Endothelial cell of umbilical vein (primary cell): ENCODE measurements at regions not wholly inside any gene's neighbourhood (a gene's known extent, or its start where the extent isn't known, plus 50 kb on each side); places are given as distances from the start of the nearest gene placed in this dataset.

Experiments
- BruUV-seq: library from RNA; stranded (reverse); fragments of 400-500 nt; replicated peaks from 2 replicates; lab custom pipeline; 2021; lab: Mats Ljungman, UMichigan
- CTCF ChIA-PET: fragments of 300-600, 350-600 bp; sonication (Branson Sonifier 250); formaldehyde crosslinking; loops from one replicate; lab custom pipeline; 2021; ENCODE audit warnings: antibody characterized with exemption, inconsistent platforms; lab: Charles Lee
- POLR2A ChIA-PET: fragments of 300-600, 350-600 bp; sonication (Branson Sonifier 250); formaldehyde crosslinking; loops from one replicate; lab custom pipeline; 2021; ENCODE audit warnings: antibody characterized with exemption, inconsistent platforms; lab: Charles Lee
- DNase-seq: peaks from one replicate; pipeline ENCODE4 v3.0.0-alpha.2; 2011; ENCODE audit warnings: low read depth, low spot score
- FAIRE-seq: peaks from 2 replicates; lab custom pipeline; 2011; peaks lifted over from hg19 to GRCh38; lab: Jason Lieb, UNC
- H2AFZ ChIP-seq: 2 replicates; pipeline ENCODE4 v1.6.0; 2012; ENCODE audit warnings: low read depth, low read length, control low read depth, inconsistent platforms
- H3K27ac ChIP-seq: 2 replicates; pipeline ENCODE4 v1.5.1; 2011; ENCODE audit warnings: low read depth, mild to moderate bottlenecking, control low read depth, low read length, moderate library complexity; ENCODE audit not compliant: insufficient read depth
- H3K27me3 ChIP-seq, 2 experiments: 2 replicates each; pipeline versions ENCODE4 v1.6.0 to v1.6.1; 2011; ENCODE audit warnings: low read length in 2 of 2, mixed read lengths in 1 of 2; ENCODE audit not compliant: control insufficient read depth in 2 of 2, insufficient read depth in 2 of 2
- H3K36me3 ChIP-seq, 2 experiments: 2 replicates in 1 of 2; 3 replicates in 1 of 2; pipeline ENCODE4 v1.5.1; 2011; ENCODE audit warnings: low read length in 2 of 2, mild to moderate bottlenecking in 1 of 2, moderate library complexity in 1 of 2; ENCODE audit not compliant: control insufficient read depth in 2 of 2, insufficient read depth in 2 of 2; ENCODE audit errors: extremely low read depth in 1 of 2
- H3K4me1 ChIP-seq: 3 replicates; pipeline ENCODE4 v1.5.1; 2011; ENCODE audit warnings: mild to moderate bottlenecking, low read length; ENCODE audit not compliant: control insufficient read depth, insufficient read depth; ENCODE audit errors: extremely low read depth
- H3K4me2 ChIP-seq: 2 replicates; pipeline ENCODE4 v1.6.1; 2011; ENCODE audit warnings: low read length, control low read depth, mixed read lengths; ENCODE audit not compliant: insufficient read depth
- H3K4me3 ChIP-seq, 3 experiments: fragments of 200-600 bp in 1 of 3; sonication (generic), shearing (Covaris generic) in 1 of 3; replicated peaks in 1 of 3; 2 replicates each; pipeline ENCODE4 v1.5.1; 2011 to 2016; ENCODE audit warnings: control low read depth in 3 of 3, low read length in 3 of 3, mild to moderate bottlenecking in 2 of 3, inconsistent platforms in 1 of 3, low read depth in 1 of 3, moderate library complexity in 1 of 3; ENCODE audit not compliant: insufficient read depth in 1 of 3
- H3K79me2 ChIP-seq: 2 replicates; pipeline ENCODE4 v1.6.0; 2012; ENCODE audit warnings: low read length, inconsistent platforms; ENCODE audit not compliant: control insufficient read depth, insufficient read depth
- H3K9ac ChIP-seq: replicated peaks from 2 replicates; pipeline ENCODE3; 2011; ENCODE audit warnings: low read length, control low read depth; ENCODE audit not compliant: insufficient read depth; ENCODE audit errors: extremely low read depth
- H3K9me1 ChIP-seq: replicated peaks from 3 replicates; pipeline ENCODE4 v1.6.0; 2011; ENCODE audit warnings: mild to moderate bottlenecking, low read length; ENCODE audit not compliant: control insufficient read depth, insufficient read depth; ENCODE audit errors: extremely low read depth
- H3K9me3 ChIP-seq: replicated peaks from 2 replicates; pipeline ENCODE4 v1.5.1; 2012; ENCODE audit warnings: low read length, inconsistent platforms; ENCODE audit not compliant: control insufficient read depth, insufficient read depth
- H4K20me1 ChIP-seq: replicated peaks from 2 replicates; pipeline ENCODE3; 2011; ENCODE audit warnings: mild to moderate bottlenecking, low read length; ENCODE audit not compliant: control insufficient read depth, insufficient read depth; ENCODE audit errors: extremely low read depth
- EZH2 ChIP-seq: IDR thresholded peaks from 2 replicates; pipeline ENCODE4 v1.6.1; 2012; ENCODE audit warnings: borderline replicate concordance, low read depth, mild to moderate bottlenecking, moderate library complexity, low read length, inconsistent platforms; ENCODE audit not compliant: severe bottlenecking
- FOS ChIP-seq: IDR thresholded peaks from 2 replicates; pipeline ENCODE4 v1.6.1; 2011; ENCODE audit warnings: mild to moderate bottlenecking, low read length, moderate library complexity, borderline replicate concordance; ENCODE audit not compliant: insufficient read depth
- GATA2 ChIP-seq: IDR thresholded peaks from 2 replicates; pipeline ENCODE4 v1.7.0; 2011; ENCODE audit warnings: low read depth, mild to moderate bottlenecking, moderate library complexity, mixed read lengths, low read length; ENCODE audit not compliant: insufficient read length, insufficient read depth
- JUN ChIP-seq: IDR thresholded peaks from 2 replicates; pipeline ENCODE4 v1.6.1; 2011; ENCODE audit warnings: borderline replicate concordance, low read depth; ENCODE audit not compliant: insufficient read length, insufficient read depth
- MYC ChIP-seq: IDR thresholded peaks from one replicate; pipeline ENCODE4 v1.6.1; 2011; ENCODE audit warnings: mild to moderate bottlenecking, low read depth, low read length
- POLR2A ChIP-seq: IDR thresholded peaks from 2 replicates; pipeline ENCODE4 v1.6.1; 2012; ENCODE audit warnings: low read depth, mild to moderate bottlenecking, control low read depth, low read length
- POLR2AphosphoS5 ChIP-seq: IDR thresholded peaks from 2 replicates; pipeline ENCODE4 v1.6.1; 2012; ENCODE audit warnings: low read depth, mild to moderate bottlenecking, control low read depth, low read length, moderate library complexity; ENCODE audit not compliant: insufficient read depth
- dilution Hi-C: fragments of 300-500 bp; cut with MboI; formaldehyde crosslinking; loops from one replicate; pipeline ENCODE4 v1.15.0; 2019; ENCODE audit warnings: low sequenced_read_pairs; ENCODE audit not compliant: extremely low pct_ligation_motif_present
- intact Hi-C: fragments of 100-400 bp; cut with micrococcal nuclease; formaldehyde crosslinking; loops from one replicate; pipeline ENCODE4 v1.10.0; 2022
- TF ChIP-seq, protein P1 (sequence below): IDR thresholded peaks from 2 replicates; pipeline ENCODE4 v1.6.1; 2011; ENCODE audit not compliant: insufficient read depth, insufficient read length
- TF ChIP-seq, protein P2 (sequence below), 2 donors: IDR thresholded peaks; 1 replicate in 1 of 2; 2 replicates in 1 of 2; pipeline ENCODE4 v1.5.1; 2011; ENCODE audit warnings: low read length in 2 of 2, mild to moderate bottlenecking in 2 of 2, moderate library complexity in 2 of 2, control low read depth in 1 of 2, inconsistent platforms in 1 of 2, low read depth in 1 of 2; ENCODE audit not compliant: insufficient read depth in 1 of 2; ENCODE audit errors: extremely low read depth in 1 of 2

- H3K27me3 ChIP-seq: no peaks in the 10 kb centered on the region
- H3K4me2 ChIP-seq: no peak overlapping the region
- H3K27ac ChIP-seq: no peak overlapping the region
- H3K9me1 ChIP-seq: no peaks in the 10 kb centered on the region
- dilution Hi-C loops (no loop called here), intact Hi-C loops (no loop called here)
- ChIA-PET CTCF (interaction anchor here (0.7 kb wide), 1 partner anchor 382 kb away, joined by 3 read pairs; no protein-coding TSS in a partner anchor), POLR2A (no interaction called here)
- no peak overlapping the region for H2AFZ ChIP-seq
- H3K9ac ChIP-seq: no peak overlapping the region
- DNase-seq (no peak), FAIRE-seq (no peak)
- BruUV-seq: no TSS peak
- no peak overlapping the region for H3K4me3 ChIP-seq
- no peaks in the 10 kb centered on the region for H4K20me1 ChIP-seq
- no peaks in the 10 kb centered on the region for H3K79me2 ChIP-seq
- no peaks in the 10 kb centered on the region for H3K36me3 ChIP-seq
- H3K4me1 ChIP-seq: no peaks in the 10 kb centered on the region
- no peaks in the 10 kb centered on the region for H3K9me3 ChIP-seq
- TF ChIP-seq MYC: no peak
- no peak for TF ChIP-seq EZH2
- TF ChIP-seq JUN: no peak
- TF ChIP-seq, protein P1, sequence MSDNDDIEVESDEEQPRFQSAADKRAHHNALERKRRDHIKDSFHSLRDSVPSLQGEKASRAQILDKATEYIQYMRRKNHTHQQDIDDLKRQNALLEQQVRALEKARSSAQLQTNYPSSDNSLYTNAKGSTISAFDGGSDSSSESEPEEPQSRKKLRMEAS: no peak
- TF ChIP-seq POLR2A: no peak
- no peak for TF ChIP-seq POLR2AphosphoS5
- TF ChIP-seq GATA2: no peak
Observed at GRCh38 chr4:10963241-10963640, 278.7 kb upstream of the CLNK start.

DNA sequence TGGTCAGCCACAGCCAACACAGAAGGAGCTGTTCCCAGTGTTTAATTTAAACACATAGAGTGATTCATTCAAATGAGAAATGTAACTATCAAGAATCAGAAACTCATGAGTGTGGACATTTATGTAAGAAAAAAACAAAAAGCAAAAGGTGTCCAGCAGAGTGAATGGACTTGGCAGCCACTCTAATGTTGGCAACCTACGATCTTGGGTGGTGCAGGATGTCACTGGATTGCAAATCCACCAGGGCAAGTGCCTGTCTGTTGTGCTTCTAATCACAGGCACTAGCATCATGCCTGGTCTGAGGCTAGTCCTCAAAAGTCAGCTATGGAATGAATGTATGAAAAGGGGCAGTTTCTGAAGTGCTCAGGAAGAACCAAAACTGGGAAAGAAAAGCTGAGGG, 277.7 kb upstream of the CLNK start:
- TF ChIP-seq GATA2 (no peak), JUN (no peak), FOS (no peak), EZH2 (no peak), MYC (no peak), POLR2A (no peak), POLR2AphosphoS5 (no peak)
- TF ChIP-seq, protein P2, sequence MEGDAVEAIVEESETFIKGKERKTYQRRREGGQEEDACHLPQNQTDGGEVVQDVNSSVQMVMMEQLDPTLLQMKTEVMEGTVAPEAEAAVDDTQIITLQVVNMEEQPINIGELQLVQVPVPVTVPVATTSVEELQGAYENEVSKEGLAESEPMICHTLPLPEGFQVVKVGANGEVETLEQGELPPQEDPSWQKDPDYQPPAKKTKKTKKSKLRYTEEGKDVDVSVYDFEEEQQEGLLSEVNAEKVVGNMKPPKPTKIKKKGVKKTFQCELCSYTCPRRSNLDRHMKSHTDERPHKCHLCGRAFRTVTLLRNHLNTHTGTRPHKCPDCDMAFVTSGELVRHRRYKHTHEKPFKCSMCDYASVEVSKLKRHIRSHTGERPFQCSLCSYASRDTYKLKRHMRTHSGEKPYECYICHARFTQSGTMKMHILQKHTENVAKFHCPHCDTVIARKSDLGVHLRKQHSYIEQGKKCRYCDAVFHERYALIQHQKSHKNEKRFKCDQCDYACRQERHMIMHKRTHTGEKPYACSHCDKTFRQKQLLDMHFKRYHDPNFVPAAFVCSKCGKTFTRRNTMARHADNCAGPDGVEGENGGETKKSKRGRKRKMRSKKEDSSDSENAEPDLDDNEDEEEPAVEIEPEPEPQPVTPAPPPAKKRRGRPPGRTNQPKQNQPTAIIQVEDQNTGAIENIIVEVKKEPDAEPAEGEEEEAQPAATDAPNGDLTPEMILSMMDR (IDR thresholded peaks at IDR 0.05; ENCODE audit: extremely low read depth in 1 of 2, insufficient read depth in 1 of 2, low read depth in 1 of 2, low read length in 2 of 2): no peak
- TF ChIP-seq, protein P1: no peak
- no TSS peak for BruUV-seq
- Histone ChIP-seq H4K20me1 (no peaks in the 10 kb centered on the region), H3K27ac (no peak overlapping the region), H3K9ac (no peak overlapping the region), H3K27me3 (no peaks in the 10 kb centered on the region), H3K4me1 (no peaks in the 10 kb centered on the region), H3K9me1 (no peaks in the 10 kb centered on the region), H3K79me2 (no peaks in the 10 kb centered on the region), H3K9me3 (no peaks in the 10 kb centered on the region), H3K4me3 (no peak overlapping the region), H2AFZ (no peak overlapping the region), H3K4me2 (no peak overlapping the region), H3K36me3 (no peaks in the 10 kb centered on the region)
- dilution Hi-C loops: no loop called here
- FAIRE-seq: no peak
- ChIA-PET POLR2A (no interaction called here), CTCF (interaction anchor here (0.6 to 0.7 kb wide), 2 partner anchors 81 to 381 kb away, joined by 3 read pairs; no protein-coding TSS in a partner anchor)
- no peak for DNase-seq
- intact Hi-C loops: no loop called here
